Non-pigmented ciliary epithelial cell (primary cell): ENCODE measurements at regions not wholly inside any gene's neighbourhood (a gene's known extent, or its start where the extent isn't known, plus 50 kb on each side); places are given as distances from the start of the nearest gene placed in this dataset.

Experiments used
- DNase-seq: peaks from one replicate; pipeline ENCODE4 v3.0.0-alpha.2; 2010; ENCODE audit warnings: low read depth

GRCh38 chr10:69684020-69684980, 54.3 kb downstream of the FAM241B start:
- no peak for DNase-seq

GRCh38 chr10:69684981-69685353, 54.9 kb downstream of the FAM241B start:
- no peak for DNase-seq

- no peak for DNase-seq
These were observed 55.4 kb downstream of the FAM241B start for GRCh38 chr10:69685426-69685801.

- no peak for DNase-seq
These were observed 55.9 kb downstream of the FAM241B start for GRCh38 chr10:69685802-69686585.

GRCh38 chr10:69686866-69687265, 56.8 kb downstream of the FAM241B start:
- DNase-seq: no peak

- no peak for DNase-seq
These were observed 57.4 kb downstream of the FAM241B start for GRCh38 chr10:69687426-69687825.

GRCh38 chr10:69692267-69692666, 62.2 kb downstream of the FAM241B start:
- no peak for DNase-seq

- DNase-seq: no peak
These were observed 62.8 kb downstream of the FAM241B start for GRCh38 chr10:69692891-69693290.

GRCh38 chr10:69693886-69694285, 63.8 kb downstream of the FAM241B start:
- no peak for DNase-seq

- peak; percentile 70 for DNase-seq
These were observed 66.2 kb downstream of the FAM241B start for GRCh38 chr10:69696073-69696731.

- no peak for DNase-seq
These were observed 67.0 kb downstream of the FAM241B start for GRCh38 chr10:69697006-69697405.

GRCh38 chr10:69703256-69703655, 73.2 kb downstream of the FAM241B start:
- peak; percentile 40 for DNase-seq

GRCh38 chr10:69703766-69704630, 74.0 kb downstream of the FAM241B start:
- peak; percentile 91 for DNase-seq

GRCh38 chr10:69709366-69709941, 79.4 kb downstream of the FAM241B start:
- DNase-seq: no peak

GRCh38 chr10:69710008-69710888, 80.2 kb downstream of the FAM241B start:
- no peak for DNase-seq

GRCh38 chr10:69712342-69712741, 82.3 kb downstream of the FAM241B start:
- DNase-seq: no peak

- DNase-seq: no peak
These were observed 84.5 kb downstream of the FAM241B start for GRCh38 chr10:69714572-69714971.

GRCh38 chr10:69715156-69715898, 85.3 kb downstream of the FAM241B start:
- DNase-seq: no peak

- no peak for DNase-seq
These were observed 85.7 kb upstream of the COL13A1 start for GRCh38 chr10:69715899-69716606.
